Loucy (cell line): ENCODE measurements at regions not wholly inside any gene's neighbourhood (a gene's known extent, or its start where the extent isn't known, plus 50 kb on each side); places are given as distances from the start of the nearest gene placed in this dataset.

Source experiments
- H2AFZ ChIP-seq: fragments of 200-600 bp; sonication (generic); 2 replicates; pipeline ENCODE4 v1.6.0; 2016; ENCODE audit warnings: antibody characterized with exemption, mild to moderate bottlenecking, low read length, moderate library complexity
- H3F3A ChIP-seq: fragments of 200-600 bp; 2 replicates; pipeline ENCODE4 v1.6.0; 2016; ENCODE audit warnings: antibody characterized with exemption, low read depth, mild to moderate bottlenecking
- H3K27me3 ChIP-seq: fragments of 200-600 bp; sonication (generic); 2 replicates; pipeline ENCODE4 v1.6.1; 2014; ENCODE audit warnings: low read length, mild to moderate bottlenecking; ENCODE audit not compliant: insufficient read depth, poor library complexity, severe bottlenecking
- H3K36me3 ChIP-seq: fragments of 200-600 bp; sonication (generic); 2 replicates; pipeline ENCODE4 v1.6.1; 2016; ENCODE audit warnings: low read length; ENCODE audit not compliant: insufficient read depth
- H3K4me1 ChIP-seq: fragments of 200-600 bp; sonication (generic); 2 replicates; pipeline ENCODE4 v1.5.1; 2014; ENCODE audit warnings: low read length, mild to moderate bottlenecking; ENCODE audit not compliant: insufficient read depth, poor library complexity, severe bottlenecking
- H3K4me2 ChIP-seq: fragments of 200-600 bp; sonication (generic); 2 replicates; pipeline ENCODE4 v1.6.0; 2014; ENCODE audit warnings: antibody characterized with exemption, low read length, low read depth, mild to moderate bottlenecking; ENCODE audit not compliant: poor library complexity, severe bottlenecking
- H3K4me3 ChIP-seq: fragments of 200-600 bp; sonication (generic); 2 replicates; pipeline ENCODE4 v1.5.1; 2014; ENCODE audit warnings: low read length, mild to moderate bottlenecking, mixed read lengths; ENCODE audit not compliant: poor library complexity, severe bottlenecking
- H3K79me2 ChIP-seq: fragments of 200-600 bp; sonication (generic); 2 replicates; pipeline ENCODE4 v1.6.1; 2014; ENCODE audit warnings: low read length; ENCODE audit not compliant: insufficient read depth
- H3K9ac ChIP-seq: fragments of 200-600 bp; sonication (generic); 2 replicates; pipeline ENCODE4 v1.6.0; 2014; ENCODE audit warnings: mild to moderate bottlenecking, low read depth, low read length, moderate library complexity; ENCODE audit not compliant: poor library complexity, severe bottlenecking
- H3K9me2 ChIP-seq: fragments of 200-600 bp; sonication (generic); replicated peaks from 2 replicates; pipeline ENCODE4 v1.6.1; 2016; ENCODE audit warnings: low read depth, low read length, mixed read lengths
- H3K9me3 ChIP-seq: fragments of 200-600 bp; sonication (generic); 2 replicates; pipeline ENCODE4 v1.6.1; 2014; ENCODE audit warnings: mild to moderate bottlenecking, antibody characterized with exemption, low read length, low read depth; ENCODE audit not compliant: insufficient read depth
- H4K20me1 ChIP-seq: fragments of 200-600 bp; sonication (generic); 2 replicates; pipeline ENCODE4 v1.6.0; 2014; ENCODE audit warnings: antibody characterized with exemption, low read length, mild to moderate bottlenecking; ENCODE audit not compliant: insufficient read depth, poor library complexity, severe bottlenecking
- CTCF ChIP-seq: fragments of 200-600 bp; sonication (generic); conservative IDR thresholded peaks from 2 replicates; pipeline ENCODE4 v1.5.1; 2014; ENCODE audit warnings: mild to moderate bottlenecking, antibody characterized with exemption, low read length
- EZH2phosphoT487 ChIP-seq: fragments of 200-600 bp; IDR thresholded peaks from 2 replicates; pipeline ENCODE4 v1.6.1; 2018; ENCODE audit warnings: antibody characterized with exemption, mild to moderate bottlenecking, moderate library complexity, borderline replicate concordance

- H3K79me2 ChIP-seq: no peaks in the 10 kb centered on the region
- TF ChIP-seq EZH2phosphoT487 (no peak), CTCF (no peak)
- no peaks in the 10 kb centered on the region for H3K27me3 ChIP-seq
- H3K9me3 ChIP-seq: peaks cover 7% of the 10 kb centered on the region; the same call in 1 of the 2 replicates
- H3K4me2 ChIP-seq: no peak overlapping the region
- H3F3A ChIP-seq: no peaks in the 10 kb centered on the region
- no peak overlapping the region for H2AFZ ChIP-seq
- no peaks in the 10 kb centered on the region for H3K4me1 ChIP-seq
- H3K9ac ChIP-seq: no peak overlapping the region
- H3K9me2 ChIP-seq: no peaks in the 10 kb centered on the region
- no peaks in the 10 kb centered on the region for H4K20me1 ChIP-seq
- H3K36me3 ChIP-seq: no peaks in the 10 kb centered on the region
- H3K4me3 ChIP-seq: no peak overlapping the region
Observed at GRCh38 chr21:34255073-34255472, 108.7 kb upstream of the KCNE2 start.

- Histone ChIP-seq H4K20me1 (no peaks in the 10 kb centered on the region), H3K4me1 (no peaks in the 10 kb centered on the region), H3K9ac (no peak overlapping the region), H3K9me2 (no peaks in the 10 kb centered on the region), H3K4me2 (no peak overlapping the region), H3K36me3 (no peaks in the 10 kb centered on the region), H3K9me3 (no peaks in the 10 kb centered on the region), H3K79me2 (no peaks in the 10 kb centered on the region), H2AFZ (no peak overlapping the region), H3K27me3 (no peaks in the 10 kb centered on the region), H3F3A (no peaks in the 10 kb centered on the region), H3K4me3 (no peak overlapping the region)
- TF ChIP-seq CTCF: no peak
- no peak for TF ChIP-seq EZH2phosphoT487
Observed at GRCh38 chr21:34260277-34261008, 103.4 kb upstream of the KCNE2 start.

GRCh38 chr21:34261841-34262468 is 101.9 kb upstream of the KCNE2 start:
- H3K9ac ChIP-seq: no peak overlapping the region

More at GRCh38 chr21:34261841-34262468, 101.9 kb upstream of the KCNE2 start:
- Histone ChIP-seq H3K27me3 (no peaks in the 10 kb centered on the region), H3K4me2 (no peak overlapping the region), H3K79me2 (no peaks in the 10 kb centered on the region), H3K36me3 (no peaks in the 10 kb centered on the region), H3F3A (no peaks in the 10 kb centered on the region), H3K4me3 (no peak overlapping the region), H3K9me3 (no peaks in the 10 kb centered on the region), H2AFZ (no peak overlapping the region), H4K20me1 (no peaks in the 10 kb centered on the region), H3K9me2 (no peaks in the 10 kb centered on the region), H3K4me1 (no peaks in the 10 kb centered on the region)
- TF ChIP-seq CTCF (no peak), EZH2phosphoT487 (no peak)
